Thoracic aorta (tissue), 2 donors: ENCODE measurements at regions not wholly inside any gene's neighbourhood (a gene's known extent, or its start where the extent isn't known, plus 50 kb on each side); places are given as distances from the start of the nearest gene placed in this dataset.
"Not testable (repeated sequence)": the region's sequence is repeated elsewhere in the genome, so short reads cannot be mapped to it uniquely, and the experiment has no call there.

Experiments
- ATAC-seq: fragments of 150-250 bp; one replicate; pipeline ENCODE4 v1.8.0; 2017; ENCODE audit warnings: low read depth; ENCODE audit not compliant: insufficient number of reproducible peaks, low FRiP score
- DNase-seq: peaks from one replicate; pipeline ENCODE4 v3.0.0-alpha.2; 2020; ENCODE audit warnings: low spot score
- H3K27ac ChIP-seq, 2 donors: fragments of 200-600 bp; sonication (generic); 1 replicate in 1 of 2; 2 replicates in 1 of 2; pipeline ENCODE4 v1.5.1; 2016; ENCODE audit warnings: mild to moderate bottlenecking in 2 of 2, moderate library complexity in 2 of 2
- H3K27me3 ChIP-seq: fragments of 200-600 bp; sonication (generic); replicated peaks from 2 replicates; pipeline ENCODE4 v1.6.0; 2016; ENCODE audit warnings: mild to moderate bottlenecking; ENCODE audit not compliant: insufficient read depth
- H3K36me3 ChIP-seq: fragments of 200-600 bp; sonication (generic); one replicate; pipeline ENCODE4 v1.5.1; 2016
- H3K4me1 ChIP-seq, 2 donors: fragments of 200-600 bp; sonication (generic); 1 replicate in 1 of 2; 2 replicates in 1 of 2; pipeline versions ENCODE4 v1.5.1 to v1.6.0; 2016; ENCODE audit warnings: low read depth in 2 of 2, mild to moderate bottlenecking in 1 of 2; ENCODE audit not compliant: control insufficient read depth in 1 of 2
- H3K4me3 ChIP-seq: fragments of 200-600 bp; sonication (generic); 2 replicates; pipeline ENCODE4 v1.5.1; 2016; ENCODE audit warnings: mild to moderate bottlenecking
- H3K9me3 ChIP-seq: fragments of 200-600 bp; sonication (generic); 2 replicates; pipeline ENCODE4 v1.5.1; 2016
- TF ChIP-seq, protein P1 (sequence below): fragments of 200-600 bp; sonication (generic); IDR thresholded peaks from one replicate; pipeline ENCODE4 v1.5.1; 2019; ENCODE audit warnings: antibody characterized with exemption

DNA sequence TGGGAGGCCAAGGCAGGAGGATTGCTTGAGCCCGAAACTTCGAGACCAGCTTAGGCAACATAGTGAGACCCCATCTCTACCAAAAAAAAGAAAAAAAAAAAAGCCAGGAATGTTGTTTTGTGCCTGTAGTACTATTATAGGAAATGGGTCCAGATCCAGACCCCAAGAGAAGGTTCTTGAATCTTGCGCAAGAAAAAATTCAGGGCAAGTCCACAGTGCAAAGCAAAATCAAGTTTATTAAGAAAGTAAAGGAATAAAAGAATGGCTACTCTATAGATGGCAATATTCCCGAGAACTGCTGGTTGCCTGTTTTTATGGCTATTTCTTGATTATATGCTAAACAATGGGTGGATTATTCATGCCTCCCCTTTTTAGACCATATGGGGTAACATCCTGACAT lies 51.2 kb upstream of the RDX start:
- Histone ChIP-seq H3K27ac (no peak overlapping the region), H3K4me3 (no peak overlapping the region), H3K4me1 (no peaks in the 10 kb centered on the region), H3K36me3 (no peaks in the 10 kb centered on the region), H3K27me3 (no peaks in the 10 kb centered on the region), H3K9me3 (no peaks in the 10 kb centered on the region)
- DNase-seq (no peak), ATAC-seq (no peak)
- TF ChIP-seq, protein P1, sequence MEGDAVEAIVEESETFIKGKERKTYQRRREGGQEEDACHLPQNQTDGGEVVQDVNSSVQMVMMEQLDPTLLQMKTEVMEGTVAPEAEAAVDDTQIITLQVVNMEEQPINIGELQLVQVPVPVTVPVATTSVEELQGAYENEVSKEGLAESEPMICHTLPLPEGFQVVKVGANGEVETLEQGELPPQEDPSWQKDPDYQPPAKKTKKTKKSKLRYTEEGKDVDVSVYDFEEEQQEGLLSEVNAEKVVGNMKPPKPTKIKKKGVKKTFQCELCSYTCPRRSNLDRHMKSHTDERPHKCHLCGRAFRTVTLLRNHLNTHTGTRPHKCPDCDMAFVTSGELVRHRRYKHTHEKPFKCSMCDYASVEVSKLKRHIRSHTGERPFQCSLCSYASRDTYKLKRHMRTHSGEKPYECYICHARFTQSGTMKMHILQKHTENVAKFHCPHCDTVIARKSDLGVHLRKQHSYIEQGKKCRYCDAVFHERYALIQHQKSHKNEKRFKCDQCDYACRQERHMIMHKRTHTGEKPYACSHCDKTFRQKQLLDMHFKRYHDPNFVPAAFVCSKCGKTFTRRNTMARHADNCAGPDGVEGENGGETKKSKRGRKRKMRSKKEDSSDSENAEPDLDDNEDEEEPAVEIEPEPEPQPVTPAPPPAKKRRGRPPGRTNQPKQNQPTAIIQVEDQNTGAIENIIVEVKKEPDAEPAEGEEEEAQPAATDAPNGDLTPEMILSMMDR = no peak

DNA sequence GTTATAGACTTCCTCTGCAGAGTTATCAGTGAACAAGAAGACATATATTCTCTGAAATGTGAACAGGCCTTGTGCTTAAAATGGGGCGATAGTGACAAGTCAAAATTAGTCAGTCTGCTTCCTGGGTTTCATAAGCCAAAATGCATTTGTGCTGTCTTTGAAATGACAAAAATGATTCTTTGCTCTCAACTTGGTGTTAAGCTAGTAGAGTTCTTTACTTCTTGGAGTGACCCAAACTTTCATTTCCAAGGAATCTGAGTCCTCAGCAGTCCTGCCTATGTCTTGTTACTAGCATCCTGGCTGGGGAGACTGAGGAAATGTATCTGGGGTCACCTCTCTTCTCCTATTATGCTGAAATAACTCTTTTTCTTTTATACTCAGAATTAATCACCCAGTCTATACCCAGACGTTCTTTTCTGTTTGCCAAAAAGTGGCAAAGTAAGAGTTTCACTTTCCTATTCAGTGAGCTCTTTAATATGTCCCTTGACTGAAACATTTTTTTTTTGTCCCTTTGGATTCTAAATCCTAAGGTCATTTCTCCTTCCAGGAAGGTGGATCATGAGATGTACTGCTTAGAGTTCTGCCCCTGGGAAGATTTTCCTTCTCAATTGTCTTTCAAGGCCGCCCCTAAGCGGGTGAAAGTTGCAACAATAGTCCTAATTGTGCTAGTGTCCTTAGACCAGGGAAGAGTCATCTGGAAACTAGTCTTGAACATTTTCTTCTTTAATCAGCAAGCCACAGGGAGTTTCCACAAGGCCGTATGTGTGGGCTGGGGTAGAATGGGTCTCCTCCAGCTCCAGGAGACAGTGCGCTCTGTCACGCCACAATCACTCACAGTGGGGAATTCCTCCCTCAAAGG lies 53.0 kb upstream of the RDX start:
- H3K4me1 ChIP-seq = no peaks in the 10 kb centered on the region
- no peak overlapping the region for H3K4me3 ChIP-seq
- H3K27ac ChIP-seq = no peak overlapping the region
- H3K27me3 ChIP-seq = no peaks in the 10 kb centered on the region
- H3K36me3 ChIP-seq = no peaks in the 10 kb centered on the region
- no peaks in the 10 kb centered on the region for H3K9me3 ChIP-seq
- DNase-seq (no peak), ATAC-seq (no peak)
- TF ChIP-seq, protein P1 = no peak

DNA sequence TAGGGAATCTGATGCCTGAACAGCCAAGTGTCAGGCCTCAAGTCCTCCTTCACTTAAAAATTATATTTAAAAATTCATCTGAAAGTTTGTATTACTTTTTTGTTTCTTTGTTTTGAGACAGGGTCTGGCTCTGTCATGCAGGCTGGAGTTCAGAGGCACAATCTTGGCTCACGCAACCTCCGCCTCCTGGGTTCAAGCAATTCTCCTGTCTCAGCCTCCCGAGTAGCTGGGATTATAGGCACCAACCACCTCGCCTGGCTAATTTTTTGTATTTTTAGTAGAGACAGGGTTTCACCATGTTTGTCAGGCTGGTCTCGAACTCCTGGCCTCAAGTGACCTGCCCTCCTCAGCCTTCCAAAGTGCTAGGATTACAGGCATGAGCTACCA lies 53.6 kb upstream of the RDX start:
- not testable (repeated sequence) for H3K36me3 ChIP-seq, H3K4me3 ChIP-seq, H3K9me3 ChIP-seq, DNase-seq, H3K27ac ChIP-seq, H3K4me1 ChIP-seq, ATAC-seq, H3K27me3 ChIP-seq

DNA sequence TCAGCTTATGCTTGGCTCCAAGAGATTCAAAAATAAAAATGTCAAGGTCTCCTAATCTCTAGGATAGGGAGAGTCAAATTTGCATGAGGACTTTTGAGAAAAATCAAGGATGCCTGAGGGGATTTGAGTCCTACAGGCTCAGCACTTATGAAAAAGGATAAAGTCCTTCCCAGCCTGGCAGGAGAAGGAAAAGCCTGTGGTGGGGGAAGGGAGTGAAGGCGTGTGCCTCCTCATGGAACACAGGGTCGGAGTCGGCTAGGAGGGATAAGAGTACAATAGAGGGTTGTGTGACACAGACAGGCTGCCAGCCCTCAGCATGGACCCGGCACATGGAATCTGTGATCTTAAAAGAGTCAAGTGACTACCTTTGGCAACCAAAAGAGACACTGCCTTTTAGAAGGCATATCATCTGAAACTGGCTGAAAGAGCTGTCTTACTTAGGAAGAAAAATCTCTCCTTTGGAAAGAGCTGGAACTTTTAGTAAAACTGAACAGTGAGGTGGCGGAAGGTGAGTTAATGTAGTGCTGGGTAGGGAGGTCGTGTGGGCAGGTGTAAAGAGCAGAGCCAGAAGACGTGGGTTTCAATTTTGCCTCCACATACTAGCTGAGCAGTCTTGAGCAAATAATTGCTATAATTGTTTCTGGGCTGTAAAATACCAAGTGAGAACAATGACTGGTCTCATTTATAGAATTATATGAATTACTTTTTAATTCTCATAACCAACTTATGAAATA lies 58.8 kb upstream of the RDX start:
- H3K4me3 ChIP-seq = no peak overlapping the region
- H3K9me3 ChIP-seq = no peaks in the 10 kb centered on the region
- H3K4me1 ChIP-seq = no peaks in the 10 kb centered on the region
- no peak for ATAC-seq
- DNase-seq = no peak
- H3K36me3 ChIP-seq = no peaks in the 10 kb centered on the region
- TF ChIP-seq, protein P1 = no peak
- H3K27ac ChIP-seq = no peak overlapping the region
- H3K27me3 ChIP-seq = no peaks in the 10 kb centered on the region

DNA sequence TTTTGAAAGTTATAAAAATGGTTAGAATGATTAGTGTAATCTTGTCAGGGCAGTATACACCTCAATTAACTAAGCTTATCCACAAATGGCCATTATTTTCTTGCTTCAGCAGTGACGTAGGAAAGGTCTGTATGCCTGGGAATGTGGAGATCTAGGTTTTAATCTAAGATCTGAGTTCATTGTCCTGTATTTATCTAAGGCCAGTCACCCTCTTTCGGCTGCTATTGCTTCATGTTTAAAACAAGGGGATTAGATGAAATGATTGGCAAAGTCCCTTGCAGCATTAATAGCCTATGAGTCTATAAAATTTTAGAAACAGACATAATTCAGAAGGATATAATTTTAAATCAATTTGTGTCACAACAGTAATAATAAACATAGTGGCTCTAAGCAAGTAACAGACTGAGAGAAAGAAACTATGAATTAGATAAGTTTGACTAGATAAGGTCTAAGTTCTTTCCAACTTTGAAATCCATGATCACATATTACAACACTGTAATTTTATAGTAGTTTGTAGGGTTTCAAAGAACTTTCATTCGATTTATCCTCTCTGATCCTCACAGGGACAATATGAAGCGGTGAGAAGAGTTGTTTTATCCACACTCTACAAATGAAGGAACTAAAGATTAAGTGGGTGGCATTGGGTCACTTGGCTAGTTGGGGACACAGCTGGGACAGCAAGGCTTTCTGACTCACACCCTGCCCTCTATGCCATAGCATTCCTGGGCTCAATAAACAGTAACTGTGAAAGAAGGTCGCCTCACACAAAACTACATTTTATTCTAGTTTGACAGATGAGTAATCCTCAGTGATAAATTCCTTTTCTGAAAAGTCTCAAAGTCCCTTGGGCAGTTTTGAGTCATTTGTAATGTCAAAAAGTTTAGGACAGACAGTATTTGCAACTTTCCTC lies 60.6 kb upstream of the RDX start:
- no peak overlapping the region for H3K4me3 ChIP-seq
- DNase-seq = no peak
- ATAC-seq = no peak
- H3K27ac ChIP-seq = no peak overlapping the region
- TF ChIP-seq, protein P1 = no peak
- H3K36me3 ChIP-seq = no peaks in the 10 kb centered on the region
- no peaks in the 10 kb centered on the region for H3K9me3 ChIP-seq
- H3K27me3 ChIP-seq = no peaks in the 10 kb centered on the region
- H3K4me1 ChIP-seq = no peaks in the 10 kb centered on the region
